MG63 (cell line): ENCODE measurements at regions not wholly inside any gene's neighbourhood (a gene's known extent, or its start where the extent isn't known, plus 50 kb on each side); places are given as distances from the start of the nearest gene placed in this dataset.

Source experiments
- DNase-seq: peaks from one replicate; pipeline ENCODE4 v3.0.0-alpha.2; 2020
- H3K27me3 ChIP-seq: fragments of 250-450 bp; sonication (Bioruptor Pico); 2 replicates; pipeline ENCODE4 v1.5.1; 2020; ENCODE audit warnings: mild to moderate bottlenecking, moderate library complexity
- H3K36me3 ChIP-seq: fragments of 250-450 bp; sonication (Bioruptor Pico); 2 replicates; pipeline ENCODE4 v1.5.1; 2020; ENCODE audit warnings: mild to moderate bottlenecking, moderate library complexity
- H3K4me3 ChIP-seq: fragments of 250-450 bp; sonication (Bioruptor Pico); 2 replicates; pipeline ENCODE4 v1.5.1; 2020; ENCODE audit warnings: mild to moderate bottlenecking, moderate library complexity
- H3K9me3 ChIP-seq: fragments of 250-450 bp; sonication (Bioruptor Pico); 2 replicates; pipeline ENCODE4 v1.5.1; 2020; ENCODE audit warnings: mild to moderate bottlenecking, moderate library complexity

- DNase-seq: peak; percentile 57
- H3K27me3 ChIP-seq: no peaks in the 10 kb centered on the region
- no peaks in the 10 kb centered on the region for H3K9me3 ChIP-seq
- no peak overlapping the region for H3K4me3 ChIP-seq
- no peaks in the 10 kb centered on the region for H3K36me3 ChIP-seq
These were observed 69.2 kb downstream of the ISG20 start for GRCh38 chr15:88707771-88708654.

- no peaks in the 10 kb centered on the region for H3K36me3 ChIP-seq
- no peak overlapping the region for H3K4me3 ChIP-seq
- no peaks in the 10 kb centered on the region for H3K9me3 ChIP-seq
- H3K27me3 ChIP-seq: no peaks in the 10 kb centered on the region
- peak; percentile 30 for DNase-seq
These were observed 69.8 kb downstream of the ISG20 start for GRCh38 chr15:88708655-88709054.

- DNase-seq: no peak
- Histone ChIP-seq H3K9me3 (no peaks in the 10 kb centered on the region), H3K27me3 (no peaks in the 10 kb centered on the region), H3K36me3 (no peaks in the 10 kb centered on the region), H3K4me3 (no peak overlapping the region)
These were observed 71.4 kb downstream of the ISG20 start for GRCh38 chr15:88710027-88710715.

- Histone ChIP-seq H3K9me3 (no peaks in the 10 kb centered on the region), H3K27me3 (no peaks in the 10 kb centered on the region), H3K36me3 (no peaks in the 10 kb centered on the region), H3K4me3 (no peak overlapping the region)
- no peak for DNase-seq
These were observed 73.0 kb downstream of the ISG20 start for GRCh38 chr15:88711806-88712205.

GRCh38 chr15:88714782-88715372, 76.1 kb downstream of the ISG20 start:
- Histone ChIP-seq H3K9me3 (no peaks in the 10 kb centered on the region), H3K36me3 (no peaks in the 10 kb centered on the region), H3K27me3 (no peaks in the 10 kb centered on the region), H3K4me3 (no peak overlapping the region)
- DNase-seq: no peak

GRCh38 chr15:88716543-88717381, 77.9 kb downstream of the ISG20 start:
- no peak for DNase-seq

GRCh38 chr15:88717382-88718031, 78.7 kb downstream of the ISG20 start:
- H3K27me3 ChIP-seq: no peaks in the 10 kb centered on the region
- H3K4me3 ChIP-seq: no peak overlapping the region
- H3K9me3 ChIP-seq: no peaks in the 10 kb centered on the region
- DNase-seq: no peak
- H3K36me3 ChIP-seq: no peaks in the 10 kb centered on the region

More at GRCh38 chr15:88716543-88717381, 77.9 kb downstream of the ISG20 start:
- Histone ChIP-seq H3K4me3 (no peak overlapping the region), H3K9me3 (no peaks in the 10 kb centered on the region), H3K27me3 (no peaks in the 10 kb centered on the region), H3K36me3 (no peaks in the 10 kb centered on the region)

- no peaks in the 10 kb centered on the region for H3K9me3 ChIP-seq
- H3K36me3 ChIP-seq: no peaks in the 10 kb centered on the region
- no peak overlapping the region for H3K4me3 ChIP-seq
- DNase-seq: no peak
- H3K27me3 ChIP-seq: no peaks in the 10 kb centered on the region
These were observed 79.9 kb downstream of the ISG20 start for GRCh38 chr15:88718731-88719130.

GRCh38 chr15:88719654-88720053, 80.8 kb downstream of the ISG20 start:
- no peak overlapping the region for H3K4me3 ChIP-seq
- H3K9me3 ChIP-seq: peaks cover 1% of the 10 kb centered on the region; the same call in 1 of the 2 replicates
- H3K36me3 ChIP-seq: no peaks in the 10 kb centered on the region
- H3K27me3 ChIP-seq: no peaks in the 10 kb centered on the region
- no peak for DNase-seq

- Histone ChIP-seq H3K4me3 (no peak overlapping the region), H3K36me3 (no peaks in the 10 kb centered on the region), H3K9me3 (peaks cover 3% of the 10 kb centered on the region; the same call in 1 of the 2 replicates), H3K27me3 (no peaks in the 10 kb centered on the region)
- DNase-seq: no peak
These were observed 77.7 kb upstream of the ACAN start for GRCh38 chr15:88725305-88726210.

- no peaks in the 10 kb centered on the region for H3K36me3 ChIP-seq
- DNase-seq: peak; percentile 85
These were observed 75.8 kb upstream of the ACAN start for GRCh38 chr15:88727439-88727838.

GRCh38 chr15:88729581-88729980, 73.7 kb upstream of the ACAN start:
- H3K27me3 ChIP-seq: no peaks in the 10 kb centered on the region
- no peak for DNase-seq
- peaks cover 4% of the 10 kb centered on the region for H3K9me3 ChIP-seq

More at GRCh38 chr15:88727439-88727838, 75.8 kb upstream of the ACAN start:
- H3K27me3 ChIP-seq: no peaks in the 10 kb centered on the region
- peaks cover 3% of the 10 kb centered on the region; the same call in 1 of the 2 replicates for H3K9me3 ChIP-seq
- H3K4me3 ChIP-seq: no peak overlapping the region

GRCh38 chr15:88730751-88731150, 72.5 kb upstream of the ACAN start:
- Histone ChIP-seq H3K9me3 (peaks cover 2% of the 10 kb centered on the region), H3K4me3 (no peak overlapping the region), H3K27me3 (no peaks in the 10 kb centered on the region), H3K36me3 (no peaks in the 10 kb centered on the region)
- no peak for DNase-seq

More at GRCh38 chr15:88729581-88729980, 73.7 kb upstream of the ACAN start:
- Histone ChIP-seq H3K4me3 (no peak overlapping the region), H3K36me3 (no peaks in the 10 kb centered on the region)

- Histone ChIP-seq H3K36me3 (no peaks in the 10 kb centered on the region), H3K4me3 (no peak overlapping the region), H3K27me3 (no peaks in the 10 kb centered on the region), H3K9me3 (peaks cover 2% of the 10 kb centered on the region)
- DNase-seq: no peak
These were observed 68.0 kb upstream of the ACAN start for GRCh38 chr15:88735212-88735611.

- Histone ChIP-seq H3K4me3 (no peak overlapping the region), H3K9me3 (peaks cover 2% of the 10 kb centered on the region), H3K27me3 (no peaks in the 10 kb centered on the region), H3K36me3 (no peaks in the 10 kb centered on the region)
- DNase-seq: no peak
These were observed 67.0 kb upstream of the ACAN start for GRCh38 chr15:88736204-88736603.
